ENCODE measurements at regions not wholly inside any gene's neighbourhood (a gene's known extent, or its start where the extent isn't known, plus 50 kb on each side); places are given as distances from the start of the nearest gene placed in this dataset.

DNA sequence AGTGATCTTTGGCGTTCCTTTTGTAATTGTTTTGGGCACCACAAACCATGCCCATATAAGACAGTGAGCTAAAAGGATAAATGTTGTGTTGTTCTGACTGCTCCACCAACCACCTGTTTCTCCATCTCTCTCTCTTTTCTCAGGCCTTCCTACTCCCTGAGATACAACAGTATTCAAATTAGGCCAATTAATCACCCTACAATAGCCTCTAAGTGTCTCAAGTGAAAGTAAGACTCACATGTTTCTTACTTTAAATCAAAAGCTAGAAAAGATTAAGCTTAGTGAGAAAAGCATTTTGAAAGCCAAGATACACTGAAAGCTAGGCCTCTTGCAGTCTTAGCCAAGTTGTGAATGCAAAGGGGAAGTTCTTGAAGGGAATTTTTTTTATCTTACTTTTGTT is 268.8 kb upstream of the NREP start:
- DNase-seq (ENCODE audit: low read depth), result no peak

DNA sequence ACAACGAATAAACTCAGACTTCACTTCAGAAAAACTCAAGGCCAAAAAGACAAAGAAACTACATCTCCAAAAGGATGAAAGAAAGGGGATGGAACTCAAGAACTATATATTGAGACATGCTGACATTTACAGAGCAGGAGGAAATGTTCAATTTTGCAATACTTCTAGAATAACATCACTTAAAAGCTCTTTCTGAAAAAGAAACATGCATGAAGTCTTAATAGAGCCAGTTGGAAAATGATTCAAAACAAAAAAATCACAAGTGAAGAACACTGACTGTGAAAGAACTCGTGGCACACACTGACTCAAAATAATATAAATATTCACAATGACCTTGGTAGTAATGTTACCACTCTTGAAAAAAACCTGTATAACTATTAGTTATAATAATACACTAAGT is 267.8 kb upstream of the NREP start:
- DNase-seq (ENCODE audit: low read depth), result no peak

DNA sequence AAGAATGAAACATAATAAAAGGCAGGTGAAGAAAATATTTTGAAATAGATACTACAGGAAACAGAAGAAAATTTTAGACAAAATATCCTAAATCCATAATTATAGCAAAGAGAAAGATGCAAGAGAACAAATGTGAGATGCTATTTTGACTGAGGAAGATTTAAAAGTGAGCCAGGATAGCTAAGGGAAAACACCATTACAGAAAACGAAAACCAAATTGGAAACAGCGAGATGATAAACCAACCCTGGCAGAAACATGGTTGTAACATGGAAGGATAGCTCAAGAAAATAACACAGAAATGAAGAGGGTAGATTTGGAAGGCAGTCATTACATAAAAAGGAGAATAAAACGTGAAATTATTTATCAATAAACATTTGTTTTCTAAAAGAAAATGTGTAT is 267.2 kb upstream of the NREP start:
- no peak for DNase-seq (ENCODE audit: low read depth)

DNA sequence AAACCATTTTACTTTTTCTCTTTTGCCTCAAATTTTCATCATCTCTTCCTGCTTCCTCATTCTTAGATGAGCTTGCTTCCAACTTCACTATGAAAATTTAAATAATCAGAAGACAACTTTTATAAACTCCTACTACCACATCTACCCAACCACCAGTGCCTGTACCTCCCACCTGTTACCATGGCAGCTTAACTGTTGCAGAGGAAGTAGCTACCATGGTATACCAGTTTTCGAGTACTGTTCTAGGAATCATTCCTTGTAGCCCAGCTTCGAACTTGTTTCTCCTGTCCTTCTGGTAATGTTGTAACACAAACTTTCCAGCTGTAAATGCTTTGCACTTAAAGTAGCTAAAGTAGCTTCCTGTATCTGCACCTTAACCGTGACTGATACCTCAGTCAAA is 266.8 kb upstream of the NREP start:
- DNase-seq (ENCODE audit: low read depth), result no peak

DNA sequence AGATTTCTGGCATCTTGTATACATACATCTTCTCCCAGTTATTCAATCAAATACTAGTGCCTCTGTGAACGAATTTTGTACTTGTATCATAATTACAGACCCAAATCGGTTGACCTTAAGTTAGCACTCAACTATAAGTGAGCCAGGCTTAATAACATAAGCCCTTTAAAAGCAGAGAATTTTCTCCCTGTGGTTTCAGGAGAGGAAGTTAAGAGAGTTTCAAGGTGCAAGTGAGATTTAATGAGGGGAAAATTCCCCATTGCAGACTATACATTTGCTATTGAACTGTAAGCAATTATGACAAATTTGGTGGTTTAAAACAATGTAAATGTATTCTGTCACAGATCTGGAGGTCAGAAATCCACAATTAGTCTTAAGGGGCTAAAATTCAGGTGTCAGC is 261.9 kb upstream of the NREP start:
- no peak for DNase-seq (ENCODE audit: low read depth)

DNA sequence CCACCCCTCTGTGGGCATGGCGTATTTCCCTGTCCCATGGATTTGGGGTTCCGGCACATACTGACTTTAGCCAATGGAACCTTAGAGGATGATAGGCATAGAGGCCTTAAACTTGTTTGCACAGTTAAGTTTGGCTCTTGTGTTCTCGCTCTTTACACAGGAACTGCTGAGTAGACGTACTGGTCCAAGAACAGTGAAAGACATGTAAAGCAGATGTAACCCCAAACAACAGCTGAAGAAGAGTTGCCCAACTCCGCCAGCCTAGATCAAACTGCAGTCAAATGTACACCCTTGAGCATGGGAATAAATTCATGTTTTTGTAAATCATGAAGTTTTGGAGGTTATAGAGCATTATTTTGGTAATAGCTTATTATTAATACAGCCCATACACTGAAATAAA is 260.0 kb upstream of the NREP start:
- no peak for DNase-seq (ENCODE audit: low read depth)

DNA sequence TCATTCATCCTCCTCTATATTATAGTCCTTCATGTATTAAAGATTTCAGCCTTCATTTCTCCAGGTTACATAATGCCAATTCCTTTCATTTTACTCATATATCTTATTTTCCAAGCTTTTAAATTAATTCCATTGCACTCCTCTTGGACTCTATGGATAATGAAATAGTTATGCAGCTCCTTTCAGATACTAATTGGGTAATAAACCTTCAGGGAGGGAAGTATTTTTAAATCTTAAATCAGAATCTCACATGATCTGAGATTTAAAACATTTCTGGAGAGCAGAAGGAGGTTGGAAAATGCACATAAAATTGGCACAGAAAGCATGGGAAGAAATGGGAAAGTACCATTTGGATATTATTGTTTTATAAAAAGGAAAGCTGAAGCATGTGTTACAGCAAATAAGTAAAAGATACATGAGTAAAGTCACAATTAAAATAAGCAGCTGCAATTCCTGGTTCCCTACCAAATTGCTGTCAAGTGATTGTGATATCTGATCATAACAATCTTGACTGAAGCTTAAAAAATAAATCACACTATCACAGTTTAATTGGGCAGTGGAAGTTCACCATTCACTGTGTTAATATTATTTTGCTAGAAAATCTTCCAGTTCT is 257.9 kb upstream of the NREP start:
- no peak for DNase-seq (ENCODE audit: low read depth)

DNA sequence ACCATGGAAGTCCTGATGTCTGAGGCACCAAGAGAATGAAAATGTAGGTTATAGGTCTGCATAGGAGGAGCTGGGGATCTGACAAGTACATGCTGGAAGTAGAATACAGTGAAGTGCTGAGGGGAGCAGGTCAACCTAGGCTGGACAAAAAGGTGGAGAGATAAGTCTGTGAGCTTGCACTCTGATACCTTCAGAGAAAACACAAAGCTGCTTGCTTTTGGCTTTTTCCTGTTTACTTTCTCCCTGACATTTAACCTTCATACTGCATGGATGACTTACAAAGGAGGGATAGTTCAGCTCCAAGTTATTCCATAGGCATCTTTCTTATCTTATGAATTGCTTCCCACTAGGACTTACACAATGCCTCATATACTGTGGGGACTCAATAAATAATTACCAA is 256.7 kb upstream of the NREP start:
- DNase-seq (ENCODE audit: low read depth), result no peak

DNA sequence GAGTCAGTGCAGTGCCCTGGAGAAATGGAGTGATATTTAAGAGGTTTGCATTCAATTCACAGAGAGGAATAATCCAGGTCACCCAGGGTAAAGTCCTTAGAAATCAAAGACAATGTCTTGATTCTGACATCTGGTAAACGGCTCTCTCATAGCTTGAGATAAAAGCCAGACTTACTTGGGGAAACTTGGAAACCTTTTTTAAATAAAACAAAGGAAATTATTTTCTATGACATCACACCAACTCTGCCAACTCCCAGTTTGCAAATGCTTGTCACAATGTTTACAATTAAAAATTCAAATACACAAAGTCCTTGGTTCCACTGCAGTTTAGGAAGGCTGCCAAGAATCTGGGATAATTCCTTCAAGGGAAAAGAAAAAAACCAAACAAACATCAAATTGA is 255.1 kb upstream of the NREP start:
- DNase-seq (ENCODE audit: low read depth), result no peak

DNA sequence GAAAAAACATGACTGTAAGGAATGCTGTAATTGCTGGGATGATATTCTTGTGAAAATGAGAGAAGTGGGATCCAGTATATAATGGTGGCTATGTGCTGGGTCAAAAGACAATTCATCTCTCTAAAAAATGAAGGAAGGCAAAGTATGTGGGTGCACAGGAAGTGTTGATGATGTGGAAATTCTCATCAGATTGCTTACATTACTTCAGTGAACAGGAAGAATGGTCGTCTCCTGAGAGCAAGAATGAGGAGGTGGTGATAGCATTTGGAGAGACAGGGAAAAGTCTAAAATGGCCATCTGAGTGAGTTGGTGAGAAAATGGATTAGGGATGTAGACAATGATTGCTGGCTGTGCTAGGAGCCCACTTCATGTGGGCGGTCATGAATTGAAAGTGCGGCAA is 253.5 kb upstream of the NREP start:
- no peak for DNase-seq (ENCODE audit: low read depth)

DNA sequence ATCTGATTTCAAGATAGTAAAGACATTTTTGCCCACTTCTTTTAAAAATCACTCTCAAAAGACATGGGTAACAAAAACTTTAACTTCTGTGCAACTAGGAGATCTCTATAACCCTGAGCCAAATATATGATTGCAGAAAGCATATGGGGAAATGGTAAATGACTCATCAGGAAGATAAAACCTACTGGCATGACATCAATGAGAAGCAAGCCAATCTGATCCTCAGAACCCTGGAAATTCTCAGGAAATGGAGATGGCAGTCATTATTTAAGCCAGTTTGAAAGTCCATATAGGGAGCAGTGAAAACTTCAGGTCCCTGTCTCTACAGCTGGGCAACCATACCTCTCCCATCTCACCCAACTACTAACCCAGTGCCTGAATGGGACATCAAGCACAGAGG is 249.7 kb upstream of the NREP start:
- DNase-seq (ENCODE audit: low read depth), result no peak

DNA sequence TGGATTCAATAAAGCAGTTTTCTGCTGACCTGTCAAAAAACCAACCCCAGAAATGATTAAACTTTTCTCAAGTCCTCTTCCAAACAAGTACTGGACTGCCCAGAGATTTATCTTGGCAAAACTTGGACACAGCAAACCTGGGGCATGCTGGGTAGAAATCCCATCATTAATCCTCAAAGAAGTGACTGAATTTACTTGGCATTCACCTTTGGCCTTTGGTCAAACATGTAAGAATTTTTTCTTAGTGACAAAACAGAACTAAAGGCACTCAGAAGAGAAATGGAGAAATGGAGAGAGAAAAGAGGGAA is 248.6 kb upstream of the NREP start:
- DNase-seq (ENCODE audit: low read depth), result no peak

DNA sequence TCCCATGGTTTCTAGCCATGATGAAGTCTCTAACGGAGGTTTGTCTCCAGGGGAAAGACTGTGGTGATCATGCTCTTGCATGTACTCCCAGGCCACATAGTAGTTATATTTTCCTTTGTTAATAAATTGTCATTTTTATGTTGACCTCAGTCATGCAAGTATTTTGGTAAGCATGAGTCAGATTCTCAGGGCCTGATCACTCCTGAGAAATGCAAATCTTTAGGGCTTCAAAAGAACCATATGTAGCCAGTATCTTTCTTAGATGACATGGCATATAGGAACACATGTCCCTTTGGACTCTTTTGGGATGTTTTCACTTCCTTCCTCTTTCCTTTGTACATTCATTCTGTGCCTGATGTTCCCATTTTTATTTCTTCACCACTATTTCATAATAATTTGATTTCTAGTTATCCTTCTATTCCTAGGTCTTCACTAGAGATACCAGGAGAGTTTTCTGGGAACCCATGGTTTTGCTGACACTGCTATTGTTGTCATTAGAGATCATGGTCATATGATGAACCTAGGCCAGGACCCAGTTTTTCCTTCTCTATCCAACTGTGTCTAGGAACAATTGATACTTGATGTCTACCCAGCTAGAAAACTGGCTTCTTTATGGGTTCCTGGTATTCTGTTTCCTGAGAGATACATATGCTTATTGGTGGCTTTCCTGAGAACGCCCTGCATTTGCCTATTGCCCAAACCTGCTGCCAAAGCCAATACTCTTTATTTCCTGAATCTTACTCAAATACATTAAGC is 248.1 kb upstream of the NREP start:
- peak; percentile 53 for DNase-seq (ENCODE audit: low read depth)

DNA sequence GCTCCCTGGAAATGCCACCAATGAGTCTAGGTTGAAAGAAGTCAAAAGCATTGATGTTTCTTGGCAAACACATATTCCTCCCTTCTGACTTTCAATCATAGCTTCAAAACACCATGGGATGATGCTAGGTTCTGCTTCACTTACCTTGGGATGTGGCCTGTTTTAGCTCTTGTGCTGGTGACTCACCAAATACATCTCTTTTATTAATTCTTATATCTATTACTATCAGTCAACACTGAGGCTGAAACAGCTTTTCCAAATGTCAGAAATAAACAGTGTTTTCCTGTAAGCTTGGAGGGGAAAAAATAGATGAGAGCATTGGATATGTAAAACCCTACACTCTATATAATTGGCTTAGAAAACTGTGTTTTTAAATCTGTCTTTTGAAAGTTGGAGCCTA is 245.4 kb upstream of the NREP start:
- no peak for DNase-seq (ENCODE audit: low read depth)

DNA sequence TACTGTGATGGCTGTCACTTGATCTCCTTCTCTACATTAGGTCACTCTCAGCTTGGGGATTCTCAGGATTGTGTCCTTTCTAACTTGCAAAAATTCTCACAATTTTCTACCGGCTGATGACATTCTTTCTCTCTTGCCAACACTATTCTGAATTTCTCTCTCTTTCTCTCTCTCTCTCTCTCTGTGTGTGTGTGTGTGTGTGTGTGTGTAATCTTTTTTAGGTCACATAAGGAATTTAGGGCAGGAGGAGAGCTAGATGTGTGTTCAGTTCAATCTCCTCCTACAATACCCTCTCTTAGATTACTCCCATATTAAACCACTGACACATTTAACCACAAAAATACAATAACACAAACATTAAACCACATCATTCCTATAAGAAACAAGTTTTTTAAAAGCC is 242.3 kb upstream of the NREP start:
- peak; percentile 86 for DNase-seq (ENCODE audit: low read depth)

DNA sequence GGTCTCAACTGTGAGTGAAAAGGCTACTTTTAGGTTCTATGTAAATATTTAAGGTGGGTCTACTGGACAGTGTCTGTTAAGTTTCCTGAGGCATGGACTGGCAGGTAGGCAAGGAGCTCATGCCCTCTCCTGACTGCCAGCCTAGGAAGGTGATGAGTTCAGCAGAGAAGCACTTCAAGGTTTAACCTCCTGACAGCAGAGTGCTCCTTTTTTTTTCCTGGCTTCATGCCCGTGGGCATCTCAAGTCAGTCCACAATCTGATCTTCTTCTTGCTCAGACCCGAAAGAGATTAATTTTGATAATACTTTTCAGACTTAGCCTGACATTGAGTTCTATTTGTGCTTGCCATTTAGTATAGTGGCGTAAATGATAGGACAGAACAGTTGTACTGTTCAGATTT is 241.9 kb upstream of the NREP start:
- no peak for DNase-seq (ENCODE audit: low read depth)

DNA sequence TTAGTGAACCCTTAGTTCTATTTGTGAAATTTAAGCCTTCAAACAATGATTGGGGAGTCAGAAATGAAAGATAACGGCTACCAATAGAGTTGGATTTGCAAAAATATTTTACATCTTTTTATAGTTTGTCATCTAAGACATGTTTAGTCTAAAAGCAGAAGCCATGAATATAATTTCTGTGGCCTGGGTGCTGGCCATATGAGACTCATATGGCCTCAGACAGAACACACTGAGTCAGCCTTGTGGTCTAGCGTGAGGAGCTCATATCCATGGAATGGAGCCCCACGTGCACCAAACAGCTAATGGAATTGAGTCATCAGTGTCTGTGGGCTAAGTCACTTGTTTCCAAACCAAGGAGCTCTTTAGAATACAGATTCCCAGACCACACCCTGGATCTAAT is 240.7 kb upstream of the NREP start:
- peak; percentile 100 for DNase-seq (ENCODE audit: low read depth)

DNA sequence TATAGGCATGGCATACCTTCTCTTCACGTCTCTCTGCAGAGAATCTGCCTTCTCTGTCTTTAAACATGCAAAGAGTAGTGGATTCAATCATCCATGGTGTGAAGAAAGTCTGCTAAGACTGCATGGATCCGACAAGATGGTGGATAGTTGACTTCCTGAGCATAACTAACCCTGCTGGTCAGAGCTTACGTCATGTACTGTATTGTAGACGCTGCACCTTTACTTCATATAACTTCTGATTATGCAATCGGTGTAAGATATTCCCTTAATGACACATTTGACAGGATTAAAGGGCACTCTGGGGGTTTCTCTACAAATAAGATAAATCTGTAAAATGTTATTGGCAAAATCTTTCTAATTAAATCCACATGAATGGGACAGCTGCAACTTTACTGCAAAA is 240.3 kb upstream of the NREP start:
- peak; percentile 83 for DNase-seq (ENCODE audit: low read depth)

DNA sequence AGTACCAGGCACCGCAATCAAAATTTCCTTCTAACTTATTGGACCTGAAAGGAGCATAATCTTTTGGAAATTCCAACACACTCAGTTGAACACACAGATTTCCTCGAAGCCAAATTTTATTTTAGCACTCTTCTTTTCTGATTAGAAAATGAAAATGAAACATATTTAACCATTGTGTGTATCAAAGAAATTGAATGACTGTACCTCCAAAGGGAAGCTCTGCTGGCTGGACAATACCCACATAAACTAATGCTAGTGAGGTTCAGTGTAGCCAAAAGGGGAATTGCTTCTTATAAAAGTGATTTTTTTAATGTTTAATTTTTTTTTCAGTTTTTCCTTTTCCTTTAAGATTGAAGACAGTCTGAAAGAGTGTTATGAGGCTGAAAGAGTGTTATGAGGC is 239.6 kb upstream of the NREP start:
- no peak for DNase-seq (ENCODE audit: low read depth)

DNA sequence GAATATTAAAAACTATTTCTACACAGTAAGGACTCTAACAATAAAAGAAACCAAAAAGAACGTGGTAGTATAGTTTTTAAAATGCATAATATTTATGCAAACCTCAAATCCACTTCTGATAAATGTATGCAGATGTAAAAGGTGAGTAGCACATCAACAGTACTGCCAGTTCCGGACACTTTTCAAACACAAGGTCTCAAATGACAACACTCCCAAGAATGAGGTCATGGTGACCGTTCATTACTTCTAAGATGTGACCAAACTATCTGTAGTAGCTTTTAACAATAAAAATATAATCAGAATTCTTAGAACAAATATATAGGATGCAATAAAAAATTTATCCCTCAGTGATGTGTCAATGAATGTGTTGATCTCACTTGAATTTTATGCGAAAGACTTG is 238.7 kb upstream of the NREP start:
- no peak for DNase-seq (ENCODE audit: low read depth)

DNA sequence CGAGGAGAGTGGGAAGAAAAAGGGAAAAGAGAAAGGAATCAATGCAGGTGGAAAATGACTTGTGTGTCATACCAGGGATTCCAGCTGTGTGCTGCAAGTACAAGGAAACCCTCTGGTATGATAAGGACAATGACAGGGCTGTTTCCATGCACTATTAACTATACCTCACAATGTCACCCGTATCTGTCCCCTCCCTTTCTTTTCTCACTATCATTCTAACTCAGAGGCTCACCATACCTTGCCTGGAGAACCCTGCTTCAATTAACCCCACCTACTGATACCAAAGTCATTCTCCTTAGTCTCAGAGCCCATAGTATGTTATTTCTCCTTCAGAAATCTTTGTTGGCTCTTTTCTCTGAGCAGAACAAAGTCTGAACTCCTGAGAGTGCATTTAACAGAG is 236.2 kb upstream of the NREP start:
- DNase-seq (ENCODE audit: low read depth), result no peak

DNA sequence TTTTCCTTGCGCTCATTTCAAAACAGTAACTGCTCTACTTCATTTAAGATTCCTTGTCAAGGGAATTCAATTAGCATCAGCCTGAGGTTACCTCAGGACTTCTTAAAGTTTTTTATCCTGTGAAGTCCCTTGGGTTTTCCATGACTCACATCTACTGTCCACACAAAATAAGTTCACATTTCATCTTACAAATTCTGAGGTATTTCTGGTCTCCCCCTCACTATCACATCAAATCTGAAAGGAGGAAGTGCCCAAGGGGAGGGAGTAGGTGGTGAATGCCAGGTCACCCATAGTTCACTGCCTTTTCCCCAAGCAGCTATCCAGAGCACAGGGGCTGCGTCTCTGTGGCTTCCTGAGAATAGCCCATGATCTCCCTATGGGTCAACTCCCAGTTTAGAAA is 227.1 kb upstream of the NREP start:
- DNase-seq (ENCODE audit: low read depth), result peak; percentile 89

DNA sequence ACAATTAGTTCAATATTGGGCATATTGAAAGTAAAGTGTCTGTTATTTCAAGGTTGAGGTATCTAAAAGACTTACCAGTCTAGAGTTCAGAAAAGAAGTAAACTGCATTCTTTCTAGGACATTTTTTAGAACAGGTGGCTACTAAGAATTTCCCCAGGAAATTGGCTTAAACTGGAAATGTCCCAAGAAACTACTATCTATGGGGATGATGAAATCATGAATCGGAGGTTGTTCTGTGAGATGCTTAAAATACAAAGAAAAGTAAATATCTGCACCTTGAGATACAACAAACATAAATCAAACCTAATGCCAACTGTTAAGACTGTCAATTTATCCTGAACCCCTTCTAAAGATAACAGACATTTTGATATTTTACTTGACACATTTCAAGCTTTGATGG is 226.5 kb upstream of the NREP start:
- no peak for DNase-seq (ENCODE audit: low read depth)

DNA sequence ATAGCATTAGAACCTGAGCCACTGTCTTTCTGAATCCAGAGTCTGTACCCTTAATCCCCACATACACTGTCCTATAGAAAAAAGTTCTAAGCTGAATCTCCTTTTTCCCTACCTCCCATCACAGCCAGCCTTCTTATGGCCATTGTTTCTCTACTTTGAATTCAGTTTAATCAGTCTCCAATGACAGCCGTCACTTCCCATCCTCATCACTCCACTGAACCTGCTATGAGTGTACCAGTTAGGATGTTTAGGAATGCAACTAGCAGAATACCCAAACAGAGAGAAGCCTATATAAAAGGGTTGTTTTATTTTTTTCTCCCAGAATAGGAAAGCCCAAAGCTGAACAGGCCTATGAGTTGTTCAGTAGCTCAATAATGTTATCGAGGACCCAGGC is 220.4 kb upstream of the NREP start:
- DNase-seq (ENCODE audit: low read depth), result no peak
